Ureter (tissue), 1 donor: ENCODE measurements at regions not wholly inside any gene's neighbourhood (a gene's known extent, or its start where the extent isn't known, plus 50 kb on each side); places are given as distances from the start of the nearest gene placed in this dataset.
"Not testable (repeated sequence)": the region's sequence is repeated elsewhere in the genome, so short reads cannot be mapped to it uniquely, and the experiment has no call there.

Source experiments
- DNase-seq: peaks from one replicate; pipeline ENCODE4 v3.0.0-alpha.2; 2020; ENCODE audit warnings: low spot score
- donor health status: DM: yes; HTN: yes; CAD: no.

DNA sequence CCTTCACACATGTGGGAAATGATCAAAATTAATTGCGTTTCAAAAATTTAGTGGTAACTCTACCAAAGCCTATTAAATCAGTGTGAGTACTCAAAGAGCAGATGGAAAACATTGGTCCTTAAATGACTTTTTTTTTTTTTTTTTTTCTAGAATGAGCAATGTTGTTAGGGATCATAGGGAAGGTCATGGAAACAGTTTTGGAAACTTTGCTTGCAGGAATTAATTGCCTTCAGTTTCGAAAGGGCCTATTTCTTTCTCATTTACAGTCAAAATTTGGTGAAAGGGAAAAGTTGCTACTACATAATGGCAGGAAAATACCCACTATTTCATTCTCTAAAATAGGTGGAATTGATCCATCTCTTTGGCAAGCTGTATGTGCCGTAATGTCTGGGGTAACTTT is 160.9 kb downstream of the RTL9 start:
- DNase-seq = no peak

DNA sequence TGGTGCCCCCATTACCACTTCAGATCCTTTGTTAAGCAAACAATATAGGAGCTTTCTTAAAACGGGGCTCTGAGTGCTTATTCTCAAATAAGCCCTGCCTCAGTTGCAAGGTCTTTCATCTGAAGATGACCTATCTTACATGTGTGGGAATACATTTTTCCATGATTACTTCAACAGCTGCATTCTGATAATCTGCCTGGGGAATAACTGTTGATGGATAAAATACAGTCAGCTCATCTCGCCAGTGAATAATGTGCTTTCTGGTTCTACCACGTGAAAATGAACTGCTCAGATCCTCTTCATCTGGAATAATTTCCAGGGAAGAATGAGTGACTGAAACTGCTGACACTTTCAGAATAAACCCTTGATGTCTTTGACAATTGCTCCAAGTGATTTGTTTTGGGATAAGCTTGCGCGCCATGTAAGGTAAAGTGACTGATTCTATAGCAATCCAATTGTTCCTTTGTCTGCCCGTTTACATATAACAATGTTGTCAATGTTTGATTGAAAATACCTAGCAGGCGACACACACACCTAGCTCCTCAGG is 161.3 kb downstream of the RTL9 start:
- no peak for DNase-seq

DNA sequence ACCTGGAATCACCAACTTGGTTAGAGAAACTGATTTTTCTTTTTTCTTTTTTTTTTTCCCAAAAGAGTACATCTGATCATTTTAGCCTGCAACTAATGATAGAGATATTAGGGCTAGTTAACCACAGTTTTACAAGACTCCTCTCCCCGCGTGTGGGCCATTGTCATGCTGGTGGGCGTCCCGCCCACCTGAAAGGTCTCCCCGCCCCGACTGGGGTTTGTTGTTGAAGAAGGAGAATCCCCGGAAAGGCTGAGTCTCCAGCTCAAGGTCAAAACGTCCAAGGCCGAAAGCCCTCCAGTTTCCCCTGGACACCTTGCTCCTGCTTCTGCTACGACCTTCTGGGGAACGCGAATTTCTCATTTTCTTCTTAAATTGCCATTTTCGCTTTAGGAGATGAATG is 162.0 kb downstream of the RTL9 start:
- DNase-seq = not testable (repeated sequence)

DNA sequence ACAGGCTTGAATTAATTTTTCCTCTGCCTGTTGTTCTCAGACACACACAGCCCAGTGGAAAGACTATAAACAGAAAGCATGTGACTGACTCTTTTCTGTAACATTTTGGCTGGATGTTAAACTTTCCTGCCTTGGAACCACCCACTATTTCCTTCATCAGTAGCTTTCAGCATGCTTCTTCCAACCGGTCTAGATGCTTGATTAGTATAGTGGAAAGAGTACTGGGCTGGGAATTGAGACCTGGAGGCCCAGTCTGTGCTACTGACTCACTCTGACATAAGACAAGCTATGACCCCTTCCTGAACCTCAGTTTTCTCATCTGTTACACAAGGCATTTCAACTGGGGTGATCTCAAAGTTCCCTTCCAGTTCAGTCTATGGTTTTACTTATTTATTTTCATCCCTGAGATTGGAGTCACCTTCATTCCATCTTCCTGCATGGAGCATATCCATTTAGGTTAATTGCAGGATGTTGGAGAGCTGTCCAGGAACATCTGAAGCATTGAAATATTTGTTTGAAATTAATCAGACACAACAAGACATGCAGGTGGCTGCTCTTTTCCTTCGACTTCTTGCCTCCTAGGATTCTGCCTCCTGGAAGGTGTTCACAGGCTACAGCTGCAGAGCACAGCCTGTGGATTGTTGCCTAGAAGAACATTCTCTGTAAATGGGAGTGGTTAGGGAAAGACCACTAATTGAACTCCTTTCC is 173.4 kb downstream of the RTL9 start:
- DNase-seq = no peak

DNA sequence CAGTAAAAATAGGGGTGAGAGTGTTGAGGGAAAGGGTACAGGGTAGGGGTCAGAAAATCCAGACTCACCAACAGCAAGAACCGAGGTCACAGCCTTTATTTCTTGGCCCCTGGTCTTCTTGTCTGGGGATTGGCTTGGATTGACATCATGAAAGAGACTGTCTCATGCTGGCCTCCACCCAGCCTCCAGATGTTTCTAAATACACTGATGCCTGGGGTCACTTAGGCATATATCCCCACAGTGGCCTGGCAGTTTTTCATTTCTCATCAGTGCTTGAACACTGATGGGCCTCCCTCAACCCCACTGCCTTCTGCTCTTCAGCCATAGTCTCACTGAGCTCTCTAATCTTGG is 173.9 kb downstream of the RTL9 start:
- DNase-seq = no peak

DNA sequence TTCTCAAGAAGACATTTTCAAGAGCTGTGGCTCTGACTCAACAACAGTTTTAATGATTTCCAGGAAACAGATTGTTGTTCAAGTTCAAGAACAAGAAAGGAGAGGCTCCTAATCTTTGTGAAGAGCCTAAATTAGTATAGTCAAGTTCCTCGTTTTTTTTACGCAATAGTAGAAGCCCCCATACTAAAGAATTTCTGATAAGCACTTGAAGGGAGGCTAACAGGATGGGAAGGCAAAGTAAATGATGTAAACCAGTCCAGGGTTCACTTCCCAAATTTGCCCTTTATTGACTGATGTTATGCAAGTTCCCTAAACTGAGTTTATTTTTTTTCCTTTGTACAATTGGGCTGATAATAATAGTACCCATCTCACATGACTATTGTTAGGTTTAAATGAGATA is 178.2 kb downstream of the RTL9 start:
- DNase-seq = no peak

DNA sequence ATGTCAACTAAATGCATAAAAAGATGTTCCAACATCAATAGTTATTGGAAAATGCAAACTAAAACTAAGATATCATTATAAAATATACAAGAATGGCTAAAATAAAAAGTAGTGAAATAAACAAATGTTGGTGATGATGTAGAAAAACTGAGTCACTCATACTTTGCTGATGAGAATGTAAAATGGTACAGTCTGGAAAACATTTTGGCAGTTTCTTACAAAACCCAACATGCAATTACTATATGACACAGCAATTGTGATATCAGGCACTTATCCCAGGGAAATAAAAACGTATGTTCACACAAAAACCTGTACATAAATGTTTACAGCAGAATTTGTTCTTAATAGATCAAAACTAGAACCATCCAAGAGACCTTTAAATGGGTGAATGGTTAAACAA is 182.6 kb downstream of the RTL9 start:
- no peak for DNase-seq

DNA sequence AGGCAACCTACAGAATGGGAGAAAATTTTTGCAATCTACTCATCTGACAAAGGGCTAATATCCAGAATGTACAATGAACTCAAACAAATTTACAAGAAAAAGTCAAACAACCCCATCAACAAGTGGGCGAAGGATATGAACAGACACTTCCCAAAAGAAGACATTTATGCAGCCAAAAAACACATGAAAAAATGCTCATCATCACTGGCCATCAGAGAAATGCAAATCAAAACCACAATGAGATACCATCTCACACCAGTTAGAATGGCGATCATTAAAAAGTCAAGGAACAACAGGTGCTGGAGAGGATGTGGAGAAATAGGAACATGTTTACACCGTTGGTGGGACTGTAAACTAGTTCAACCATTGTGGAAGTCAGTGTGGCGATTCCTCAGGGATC is 192.2 kb downstream of the RTL9 start:
- not testable (repeated sequence) for DNase-seq

DNA sequence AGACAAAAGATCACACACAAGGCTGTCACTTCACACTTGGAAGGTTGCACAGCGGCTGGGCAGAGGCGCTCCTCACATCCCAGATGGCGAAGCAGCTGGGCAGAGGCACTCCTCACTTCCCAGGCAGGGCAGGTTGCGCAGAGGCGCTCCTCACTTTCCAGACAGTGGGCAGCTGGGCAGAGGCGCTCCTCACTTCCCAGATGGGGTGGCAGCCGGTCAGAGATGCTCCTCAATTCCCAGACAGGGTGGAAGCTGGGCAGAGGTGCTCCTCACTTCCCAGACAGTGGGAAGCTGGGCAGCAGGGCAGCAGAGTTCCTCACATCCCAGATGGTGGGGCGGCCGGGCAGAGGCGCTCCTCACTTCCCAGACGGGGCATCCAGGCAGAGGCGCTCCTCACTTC is 199.2 kb downstream of the RTL9 start:
- DNase-seq = no peak

DNA sequence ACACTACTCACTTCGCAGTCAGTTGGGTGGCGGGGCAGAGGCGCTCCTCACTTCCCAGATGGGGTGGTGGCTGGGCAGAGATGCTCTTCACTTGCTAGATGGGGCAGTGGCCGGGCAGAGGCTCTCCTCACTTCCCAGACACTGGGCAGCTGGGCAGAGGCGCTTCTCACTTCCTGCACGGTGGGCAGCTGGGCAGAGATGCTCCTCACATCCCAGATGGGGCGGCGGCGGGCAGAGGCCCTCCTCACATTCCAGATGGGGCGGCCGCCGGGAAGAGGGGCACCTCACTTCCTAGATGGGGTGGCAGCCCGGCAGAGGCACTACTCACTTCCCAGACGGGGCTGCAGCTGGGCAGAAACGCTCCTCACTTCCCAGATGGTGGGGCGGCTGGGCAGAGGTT is 199.8 kb downstream of the RTL9 start:
- no peak for DNase-seq

DNA sequence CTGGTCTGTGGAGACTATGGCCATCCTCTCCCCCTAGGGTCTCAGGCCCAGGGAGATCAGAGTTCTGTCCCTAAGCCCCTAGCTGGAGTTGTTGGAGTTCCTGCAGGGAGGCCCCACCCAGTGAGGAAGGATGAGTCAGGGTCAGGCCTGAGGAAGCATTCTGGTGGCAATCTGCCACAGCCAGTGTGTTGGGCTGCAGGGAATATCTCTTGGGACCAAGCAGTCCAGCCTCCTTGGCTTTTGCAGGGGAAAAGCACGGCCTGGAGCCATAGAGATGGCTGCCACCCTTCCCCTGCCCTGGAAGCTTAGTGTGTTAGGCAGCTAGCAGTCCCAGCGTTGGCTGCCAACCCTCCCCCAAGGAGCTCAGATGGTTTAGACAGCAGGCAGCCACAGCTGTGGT is 202.4 kb downstream of the RTL9 start:
- DNase-seq = no peak

DNA sequence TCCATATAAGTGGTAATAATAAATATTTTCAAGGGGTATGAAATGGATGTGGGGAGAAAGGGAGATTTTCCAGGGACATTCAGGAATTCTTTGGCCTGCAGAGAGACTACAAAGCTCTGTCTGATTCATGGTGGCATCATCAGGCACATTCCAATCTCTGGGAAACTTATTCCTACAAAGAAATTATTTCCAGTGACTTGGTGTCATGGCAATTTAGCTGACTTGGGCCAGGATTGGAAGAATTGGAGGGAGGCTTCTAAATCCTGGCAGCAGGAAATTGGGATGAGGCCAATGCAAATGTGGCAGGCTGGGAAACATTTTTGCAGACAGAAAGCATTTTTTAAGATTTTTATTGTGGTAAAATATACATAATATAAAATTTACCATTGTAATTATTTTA is 204.6 kb downstream of the RTL9 start:
- no peak for DNase-seq

DNA sequence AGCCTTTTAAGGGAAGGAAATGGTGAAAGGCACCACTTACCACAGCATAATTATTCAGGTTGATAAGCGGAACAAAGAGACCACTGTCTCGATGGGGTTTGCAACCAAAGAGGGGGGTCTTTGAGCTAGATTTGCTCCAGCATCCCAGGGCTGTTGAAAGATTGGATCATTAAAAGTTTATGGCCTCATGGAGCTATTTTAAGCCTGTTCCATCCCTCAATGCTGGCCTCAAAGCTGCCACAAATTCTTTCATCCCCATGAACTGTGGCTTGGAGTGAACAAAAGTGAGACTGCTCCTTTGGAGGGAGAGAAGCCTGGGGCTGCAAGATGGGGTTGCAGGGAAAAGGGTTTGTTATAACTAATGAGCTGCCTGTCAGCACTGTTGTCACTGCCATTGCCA is 209.8 kb downstream of the RTL9 start:
- no peak for DNase-seq

DNA sequence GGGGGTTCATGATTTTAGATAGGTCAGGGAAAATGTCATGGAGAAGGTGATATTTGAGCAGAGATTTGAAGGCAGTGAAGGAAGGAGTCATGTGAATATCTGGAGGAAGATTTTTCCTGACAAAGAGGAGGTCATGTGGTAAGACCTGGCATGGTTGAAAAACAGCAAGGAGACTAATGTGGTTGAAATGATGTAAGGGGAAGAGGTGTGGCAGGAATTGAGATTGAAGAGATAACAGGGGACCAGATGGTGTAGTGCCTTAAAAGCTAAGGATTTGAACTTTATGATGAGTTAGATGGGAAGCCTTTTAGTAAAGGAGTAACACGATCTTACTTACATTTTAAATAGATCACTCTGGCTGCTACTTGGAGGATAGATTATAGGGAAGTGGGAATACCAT is 210.9 kb downstream of the RTL9 start:
- no peak for DNase-seq

DNA sequence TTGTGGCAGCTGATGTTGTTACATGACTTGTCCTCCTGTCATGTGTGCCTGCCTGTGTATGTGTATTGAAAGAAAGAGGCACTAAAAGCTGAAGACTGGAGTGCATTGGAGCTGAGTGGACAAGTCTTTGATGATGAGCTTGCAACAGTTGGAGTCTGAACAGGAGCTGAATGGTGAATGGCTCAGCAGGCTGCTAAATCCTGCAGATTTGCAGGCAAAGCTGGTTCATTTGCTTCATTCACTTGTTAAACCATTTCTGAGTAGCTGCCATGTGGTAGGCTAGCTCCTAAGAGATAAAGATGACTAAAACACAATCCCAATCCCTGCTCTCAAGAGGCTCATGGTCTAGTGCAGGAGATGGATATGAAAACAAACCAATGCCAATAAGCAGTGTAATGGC is 217.3 kb downstream of the CHRDL1 start:
- DNase-seq = no peak

DNA sequence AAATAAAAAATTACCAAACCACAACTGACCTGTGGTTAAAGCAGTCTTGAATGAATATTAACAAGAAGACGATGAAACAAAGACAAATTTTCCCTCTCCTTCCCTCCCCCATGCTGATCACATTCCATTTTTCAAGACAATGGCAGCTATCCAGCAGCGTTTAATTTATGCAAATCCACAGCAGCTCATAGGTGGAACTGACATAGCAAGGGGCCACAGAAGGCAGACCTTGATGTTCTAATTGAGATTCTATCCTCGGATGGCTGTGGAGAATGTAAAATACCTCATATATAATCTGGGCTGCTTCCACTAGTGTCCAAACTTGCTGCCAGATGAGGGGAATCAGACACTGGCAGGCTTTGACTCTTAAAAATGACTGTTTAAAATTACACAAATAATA is 211.5 kb downstream of the CHRDL1 start:
- DNase-seq = no peak

DNA sequence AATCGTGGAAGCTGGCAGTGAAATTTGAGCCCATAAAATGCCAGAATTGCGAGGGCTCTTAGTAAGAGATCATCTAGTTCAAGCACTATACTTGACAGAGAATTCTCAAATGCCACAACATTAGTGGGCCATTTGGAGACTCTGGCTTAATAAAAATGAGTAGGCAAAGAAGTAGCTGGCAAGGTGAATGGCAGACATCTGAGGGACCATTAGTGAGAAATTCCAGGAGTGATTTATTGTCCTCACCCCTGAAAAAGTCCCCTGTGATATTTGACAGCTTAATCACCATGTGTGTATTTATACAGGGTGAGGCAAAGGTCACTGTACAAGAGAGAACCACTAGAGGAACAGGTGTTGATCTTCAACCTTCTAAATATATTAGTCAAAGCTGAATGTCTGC is 207.5 kb downstream of the CHRDL1 start:
- no peak for DNase-seq

DNA sequence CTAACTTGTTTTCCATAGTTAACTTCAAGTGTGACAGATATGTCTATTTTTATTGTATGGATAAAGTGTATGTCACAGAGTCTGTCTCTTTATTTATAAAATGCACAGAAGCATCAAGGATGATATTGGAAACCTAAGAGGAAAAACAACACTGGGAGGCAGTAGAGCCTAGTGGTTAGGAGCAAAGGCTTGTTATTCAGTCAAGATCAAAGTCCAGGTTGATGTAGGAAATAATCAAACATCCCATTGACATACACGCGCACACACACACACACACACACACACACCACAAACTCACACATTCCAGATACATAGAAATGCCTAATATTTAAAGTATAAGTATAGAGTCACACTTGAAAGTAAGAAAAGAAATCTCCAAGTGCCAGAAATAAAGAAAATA is 206.8 kb downstream of the CHRDL1 start:
- no peak for DNase-seq

DNA sequence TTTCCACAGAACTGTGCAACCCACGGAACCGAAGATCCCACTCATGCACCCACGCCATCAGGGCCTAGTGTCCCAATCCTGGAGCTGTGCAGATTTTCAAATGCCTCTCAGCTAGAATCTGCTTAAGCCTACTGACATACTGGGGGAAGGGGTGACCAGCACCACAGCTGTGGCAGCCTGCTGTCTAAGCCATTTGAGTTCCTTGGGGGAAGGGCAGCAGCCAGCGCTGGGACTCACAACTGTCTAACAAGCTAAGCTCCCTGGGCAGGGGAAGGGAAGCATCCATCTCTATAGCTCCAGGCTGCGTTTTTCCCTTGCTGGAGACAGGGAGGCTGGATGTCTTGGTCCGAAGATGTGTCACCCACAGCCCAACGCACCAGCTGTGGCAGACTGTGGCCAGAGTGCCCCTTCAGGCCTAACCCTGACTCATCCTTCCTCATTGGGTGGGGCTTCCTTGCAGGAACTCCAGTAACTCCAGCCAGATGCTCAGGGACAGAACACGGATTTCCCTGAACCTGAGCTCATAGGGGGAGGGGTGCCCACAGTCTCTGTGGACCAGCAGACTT is 194.8 kb downstream of the CHRDL1 start:
- no peak for DNase-seq

DNA sequence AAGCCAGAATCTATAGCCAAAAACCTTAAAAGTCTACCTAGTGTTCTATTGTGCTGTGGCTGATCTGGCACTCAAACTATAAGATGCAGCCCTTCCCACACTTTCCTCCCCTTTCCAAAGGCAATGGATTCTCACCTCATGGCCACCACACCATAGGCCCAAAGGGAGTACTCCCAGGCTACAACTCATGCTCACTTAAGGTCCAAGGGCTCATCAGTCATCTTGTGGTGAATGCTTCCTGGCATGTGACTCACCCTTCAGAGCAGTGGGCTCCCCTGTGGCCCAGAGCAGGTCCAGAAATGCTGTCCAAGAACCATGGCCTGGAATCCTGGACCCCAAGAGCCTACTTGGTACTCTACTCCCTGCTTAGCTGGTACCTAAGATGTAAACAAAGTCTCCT is 181.0 kb downstream of the CHRDL1 start:
- DNase-seq = no peak
